K562 (cell line): ENCODE measurements at regions not wholly inside any gene's neighbourhood (a gene's known extent, or its start where the extent isn't known, plus 50 kb on each side); places are given as distances from the start of the nearest gene placed in this dataset.

ENCODE experiments used
- ATAC-seq: fragments of 200-7000 bp; cut with Tn5 transposase; 3 replicates; pipeline ENCODE4 v1.9.1; 2020; ENCODE audit warnings: moderate library complexity
- BruUV-seq: library from RNA; stranded (reverse); fragments of 400-500 nt; replicated peaks from 2 replicates; lab custom pipeline; 2021; lab: Mats Ljungman, UMichigan
- CTCF ChIA-PET: fragments of 300-600 bp; formaldehyde crosslinking; extraction: SDS; loops from one replicate; lab custom pipeline; 2021; ENCODE audit warnings: low intra/inter-chr PET ratio; lab: Yijun Ruan, JAX
- POLR2A ChIA-PET: fragments of 300-600, 350-650 bp; sonication (Branson Sonifier 250); formaldehyde crosslinking; extraction: SDS; loops from one replicate; lab custom pipeline; 2021; ENCODE audit warnings: antibody characterized with exemption, inconsistent platforms; lab: Yijun Ruan, JAX
- DNase-seq, 4 experiments: peaks; one replicate each; pipeline versions ENCODE4 v3.0.0 to v3.0.0-alpha.2; 2011 to 2018; ENCODE audit warnings: low spot score in 3 of 4, mixed read lengths in 3 of 4; ENCODE audit errors: extremely low read depth in 1 of 4
- FAIRE-seq: peaks from 2 replicates; lab custom pipeline; 2011; peaks lifted over from hg19 to GRCh38; lab: Jason Lieb, UNC
- H2AFZ ChIP-seq: 2 replicates; pipeline ENCODE4 v1.6.0; 2011; ENCODE audit warnings: low read depth, low read length, control low read depth, inconsistent platforms
- H3K27ac ChIP-seq: fragments of 200-600 bp; 3 replicates; pipeline ENCODE4 v1.8.0; 2011; ENCODE audit warnings: low read depth, mild to moderate bottlenecking, control low read depth, inconsistent platforms, low read length, moderate library complexity, mixed read lengths; ENCODE audit errors: extremely low read depth
- H3K27me3 ChIP-seq, 2 experiments: fragments of 300-600 bp in 1 of 2; 2 replicates in 1 of 2; 3 replicates in 1 of 2; pipeline versions ENCODE4 v1.6.0 to v1.8.0; 2011; ENCODE audit warnings: inconsistent platforms in 2 of 2, low read length in 2 of 2, mild to moderate bottlenecking in 1 of 2, mixed read lengths in 1 of 2, moderate library complexity in 1 of 2; ENCODE audit not compliant: control insufficient read depth in 2 of 2, insufficient read depth in 2 of 2
- H3K36me3 ChIP-seq: fragments of 300-600 bp; 3 replicates; pipeline ENCODE4 v1.8.0; 2011; ENCODE audit warnings: mild to moderate bottlenecking, low read length, inconsistent platforms; ENCODE audit not compliant: control insufficient read depth, insufficient read depth
- H3K4me1 ChIP-seq, 2 experiments: fragments of 200-600 bp in 1 of 2; replicated peaks in 1 of 2; 2 replicates in 1 of 2; 3 replicates in 1 of 2; pipeline versions ENCODE4 v1.5.1 to v1.8.0; 2011; ENCODE audit warnings: inconsistent platforms in 2 of 2, low read length in 2 of 2, mild to moderate bottlenecking in 1 of 2, mixed read lengths in 1 of 2, moderate library complexity in 1 of 2; ENCODE audit not compliant: control insufficient read depth in 2 of 2, insufficient read depth in 2 of 2
- H3K4me2 ChIP-seq: 2 replicates; pipeline ENCODE4 v1.6.1; 2011; ENCODE audit warnings: low read length, control low read depth, inconsistent platforms, mixed read lengths; ENCODE audit not compliant: insufficient read depth
- H3K4me3 ChIP-seq: fragments of 200-600 bp; sonication (generic), shearing (Covaris generic); 2 replicates; pipeline ENCODE4 v1.5.1; 2016; ENCODE audit warnings: control low read depth, inconsistent platforms
- H3K79me2 ChIP-seq: fragments of 200-600 bp; 3 replicates; pipeline ENCODE4 v1.8.0; 2011; ENCODE audit warnings: low read length, inconsistent platforms; ENCODE audit not compliant: control insufficient read depth, insufficient read depth
- H3K9ac ChIP-seq, 2 experiments: 2 replicates each; pipeline versions ENCODE4 v1.6.0 to v1.6.1; 2011; ENCODE audit warnings: low read depth in 2 of 2, low read length in 2 of 2, control low read depth in 1 of 2, inconsistent platforms in 1 of 2, mild to moderate bottlenecking in 1 of 2, mixed read lengths in 1 of 2; ENCODE audit not compliant: insufficient read depth in 1 of 2
- H3K9me1 ChIP-seq: one replicate; pipeline ENCODE4 v1.6.0; 2011; ENCODE audit warnings: inconsistent platforms, mild to moderate bottlenecking, low read length, moderate library complexity; ENCODE audit not compliant: control insufficient read depth, insufficient read depth
- H3K9me3 ChIP-seq: replicated peaks from 2 replicates; pipeline ENCODE4 v1.5.1; 2011; ENCODE audit warnings: low read depth, low read length, inconsistent platforms; ENCODE audit not compliant: control insufficient read depth, insufficient read depth
- H4K20me1 ChIP-seq: replicated peaks from 2 replicates; pipeline ENCODE4 v1.6.1; 2011; ENCODE audit warnings: low read length, inconsistent platforms, mixed read lengths; ENCODE audit not compliant: control insufficient read depth, insufficient read depth
- ELF4 ChIP-seq: fragments of 450-650 bp; formaldehyde crosslinking; IDR thresholded peaks from 2 replicates; pipeline ENCODE4 v1.4.0; 2022; ENCODE audit warnings: missing genetic modification characterization
- IRF2 ChIP-seq: sonication (generic); formaldehyde crosslinking; IDR thresholded peaks from 2 replicates; pipeline ENCODE4 v1.8.1; 2022; ENCODE audit warnings: mild to moderate bottlenecking, missing genetic modification reagents
- LEF1 ChIP-seq: fragments of 450-650 bp; IDR thresholded peaks from 2 replicates; pipeline ENCODE4 v1.6.1; 2016; ENCODE audit warnings: mild to moderate bottlenecking
- NFRKB ChIP-seq: fragments of 450-650 bp; IDR thresholded peaks from 2 replicates; pipeline ENCODE4 v1.6.1; 2016; ENCODE audit warnings: low read depth
- RBM22 ChIP-seq: fragments of 200-400 bp; formaldehyde crosslinking; IDR thresholded peaks from 2 replicates; pipeline ENCODE4 v1.6.1; 2018; ENCODE audit warnings: low read length, low read depth; ENCODE audit not compliant: poor library complexity, severe bottlenecking
- ZFP36 ChIP-seq: fragments of 150-350 bp; IDR thresholded peaks from 2 replicates; pipeline ENCODE4 v1.6.1; 2018; ENCODE audit warnings: low read length, low read depth; ENCODE audit not compliant: partially characterized antibody
- WGBS: fragments of 100-300 bp; shearing (Covaris generic); methylation state at CpG from one replicate; pipeline ENCODE4 v1.1.6; 2016; ENCODE audit warnings: low coverage, mixed read lengths; ENCODE audit not compliant: insufficient coverage; ENCODE audit errors: missing lambda C conversion rate; 5-methylcytosine and 5-hydroxymethylcytosine counted together
- in situ Hi-C: fragments of 300-500 bp; cut with MboI; formaldehyde crosslinking; loops from 4 replicates; pipeline ENCODE4 v1.15.0; 2018; ENCODE audit warnings: inconsistent platforms, mixed read lengths
- intact Hi-C: fragments of 100-400 bp; cut with micrococcal nuclease; formaldehyde crosslinking; loops from 2 replicates; pipeline ENCODE4 v1.14.2; 2022
- TF ChIP-seq, protein P1 (sequence below): sonication (generic); formaldehyde crosslinking; IDR thresholded peaks from 2 replicates; pipeline ENCODE4 v1.8.1; 2023; ENCODE audit warnings: mild to moderate bottlenecking, missing genetic modification reagents, moderate library complexity
- TF ChIP-seq, protein P2 (sequence below): fragments of 250-450 bp; sonication (Bioruptor Pico); IDR thresholded peaks from 2 replicates; pipeline ENCODE4 v1.5.0; 2021; ENCODE audit warnings: mild to moderate bottlenecking, borderline replicate concordance
- TF ChIP-seq, protein P3 (sequence below): fragments of 200-600 bp; sonication (generic); IDR thresholded peaks from one replicate; pipeline ENCODE4 v1.6.1; 2012; ENCODE audit warnings: mild to moderate bottlenecking, low read depth, low read length, inconsistent platforms

DNA sequence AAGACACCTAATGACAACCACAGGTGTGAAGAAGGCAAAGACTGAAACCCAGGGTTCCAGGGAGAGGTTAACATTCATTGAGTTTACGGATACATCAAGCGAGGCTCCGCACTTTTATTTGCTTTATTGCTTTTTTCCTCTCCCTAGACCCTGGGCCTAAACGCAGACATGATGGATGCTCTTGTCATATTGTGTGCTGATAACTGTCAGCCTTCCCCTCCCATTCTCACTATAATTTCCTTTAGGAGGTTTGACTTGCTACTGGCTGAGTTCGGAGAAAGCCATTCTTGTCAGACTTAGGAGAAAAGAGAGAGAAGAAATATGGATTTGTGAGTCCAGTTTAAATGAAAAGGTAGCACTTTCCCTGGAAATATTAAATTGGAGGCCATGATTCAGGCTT is 471.6 kb downstream of the DNAH5 start:
- no peak overlapping the region for H3K9ac ChIP-seq
- H3K9me1 ChIP-seq: no peaks in the 10 kb centered on the region
- H3K79me2 ChIP-seq: no peaks in the 10 kb centered on the region
- FAIRE-seq (no peak), ATAC-seq (no peak), DNase-seq (no peak)
- no peak overlapping the region for H3K27ac ChIP-seq
- no peak overlapping the region for H2AFZ ChIP-seq
- no peaks in the 10 kb centered on the region for H4K20me1 ChIP-seq
- no TSS peak for BruUV-seq
- H3K4me3 ChIP-seq: no peak overlapping the region
- ChIA-PET CTCF (no interaction called here), POLR2A (no interaction called here)
- no peaks in the 10 kb centered on the region for H3K4me1 ChIP-seq
- intact Hi-C loops (no loop called here), in situ Hi-C loops (no loop called here)
- H3K4me2 ChIP-seq: no peak overlapping the region
- H3K9me3 ChIP-seq: no peaks in the 10 kb centered on the region; the same call in 1 of the 2 replicates
- 0% methylated on average over 5 of the region's 5 CpGs for WGBS
- no peaks in the 10 kb centered on the region for H3K27me3 ChIP-seq
- no peaks in the 10 kb centered on the region for H3K36me3 ChIP-seq
- TF ChIP-seq LEF1 (no peak), ZFP36 (no peak), NFRKB (no peak), IRF2 (no peak), RBM22 (no peak), ELF4 (no peak)
- TF ChIP-seq, protein P1, sequence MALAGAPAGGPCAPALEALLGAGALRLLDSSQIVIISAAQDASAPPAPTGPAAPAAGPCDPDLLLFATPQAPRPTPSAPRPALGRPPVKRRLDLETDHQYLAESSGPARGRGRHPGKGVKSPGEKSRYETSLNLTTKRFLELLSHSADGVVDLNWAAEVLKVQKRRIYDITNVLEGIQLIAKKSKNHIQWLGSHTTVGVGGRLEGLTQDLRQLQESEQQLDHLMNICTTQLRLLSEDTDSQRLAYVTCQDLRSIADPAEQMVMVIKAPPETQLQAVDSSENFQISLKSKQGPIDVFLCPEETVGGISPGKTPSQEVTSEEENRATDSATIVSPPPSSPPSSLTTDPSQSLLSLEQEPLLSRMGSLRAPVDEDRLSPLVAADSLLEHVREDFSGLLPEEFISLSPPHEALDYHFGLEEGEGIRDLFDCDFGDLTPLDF (CRISPR knock-in tag): no peak
- TF ChIP-seq, protein P2, sequence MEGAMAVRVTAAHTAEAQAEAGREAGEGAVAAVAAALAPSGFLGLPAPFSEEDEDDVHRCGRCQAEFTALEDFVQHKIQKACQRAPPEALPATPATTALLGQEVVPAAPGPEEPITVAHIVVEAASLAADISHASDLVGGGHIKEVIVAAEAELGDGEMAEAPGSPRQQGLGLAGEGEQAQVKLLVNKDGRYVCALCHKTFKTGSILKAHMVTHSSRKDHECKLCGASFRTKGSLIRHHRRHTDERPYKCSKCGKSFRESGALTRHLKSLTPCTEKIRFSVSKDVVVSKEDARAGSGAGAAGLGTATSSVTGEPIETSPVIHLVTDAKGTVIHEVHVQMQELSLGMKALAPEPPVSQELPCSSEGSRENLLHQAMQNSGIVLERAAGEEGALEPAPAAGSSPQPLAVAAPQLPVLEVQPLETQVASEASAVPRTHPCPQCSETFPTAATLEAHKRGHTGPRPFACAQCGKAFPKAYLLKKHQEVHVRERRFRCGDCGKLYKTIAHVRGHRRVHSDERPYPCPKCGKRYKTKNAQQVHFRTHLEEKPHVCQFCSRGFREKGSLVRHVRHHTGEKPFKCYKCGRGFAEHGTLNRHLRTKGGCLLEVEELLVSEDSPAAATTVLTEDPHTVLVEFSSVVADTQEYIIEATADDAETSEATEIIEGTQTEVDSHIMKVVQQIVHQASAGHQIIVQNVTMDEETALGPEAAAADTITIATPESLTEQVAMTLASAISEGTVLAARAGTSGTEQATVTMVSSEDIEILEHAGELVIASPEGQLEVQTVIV (CRISPR knock-in tag): no peak
- TF ChIP-seq, protein P3, sequence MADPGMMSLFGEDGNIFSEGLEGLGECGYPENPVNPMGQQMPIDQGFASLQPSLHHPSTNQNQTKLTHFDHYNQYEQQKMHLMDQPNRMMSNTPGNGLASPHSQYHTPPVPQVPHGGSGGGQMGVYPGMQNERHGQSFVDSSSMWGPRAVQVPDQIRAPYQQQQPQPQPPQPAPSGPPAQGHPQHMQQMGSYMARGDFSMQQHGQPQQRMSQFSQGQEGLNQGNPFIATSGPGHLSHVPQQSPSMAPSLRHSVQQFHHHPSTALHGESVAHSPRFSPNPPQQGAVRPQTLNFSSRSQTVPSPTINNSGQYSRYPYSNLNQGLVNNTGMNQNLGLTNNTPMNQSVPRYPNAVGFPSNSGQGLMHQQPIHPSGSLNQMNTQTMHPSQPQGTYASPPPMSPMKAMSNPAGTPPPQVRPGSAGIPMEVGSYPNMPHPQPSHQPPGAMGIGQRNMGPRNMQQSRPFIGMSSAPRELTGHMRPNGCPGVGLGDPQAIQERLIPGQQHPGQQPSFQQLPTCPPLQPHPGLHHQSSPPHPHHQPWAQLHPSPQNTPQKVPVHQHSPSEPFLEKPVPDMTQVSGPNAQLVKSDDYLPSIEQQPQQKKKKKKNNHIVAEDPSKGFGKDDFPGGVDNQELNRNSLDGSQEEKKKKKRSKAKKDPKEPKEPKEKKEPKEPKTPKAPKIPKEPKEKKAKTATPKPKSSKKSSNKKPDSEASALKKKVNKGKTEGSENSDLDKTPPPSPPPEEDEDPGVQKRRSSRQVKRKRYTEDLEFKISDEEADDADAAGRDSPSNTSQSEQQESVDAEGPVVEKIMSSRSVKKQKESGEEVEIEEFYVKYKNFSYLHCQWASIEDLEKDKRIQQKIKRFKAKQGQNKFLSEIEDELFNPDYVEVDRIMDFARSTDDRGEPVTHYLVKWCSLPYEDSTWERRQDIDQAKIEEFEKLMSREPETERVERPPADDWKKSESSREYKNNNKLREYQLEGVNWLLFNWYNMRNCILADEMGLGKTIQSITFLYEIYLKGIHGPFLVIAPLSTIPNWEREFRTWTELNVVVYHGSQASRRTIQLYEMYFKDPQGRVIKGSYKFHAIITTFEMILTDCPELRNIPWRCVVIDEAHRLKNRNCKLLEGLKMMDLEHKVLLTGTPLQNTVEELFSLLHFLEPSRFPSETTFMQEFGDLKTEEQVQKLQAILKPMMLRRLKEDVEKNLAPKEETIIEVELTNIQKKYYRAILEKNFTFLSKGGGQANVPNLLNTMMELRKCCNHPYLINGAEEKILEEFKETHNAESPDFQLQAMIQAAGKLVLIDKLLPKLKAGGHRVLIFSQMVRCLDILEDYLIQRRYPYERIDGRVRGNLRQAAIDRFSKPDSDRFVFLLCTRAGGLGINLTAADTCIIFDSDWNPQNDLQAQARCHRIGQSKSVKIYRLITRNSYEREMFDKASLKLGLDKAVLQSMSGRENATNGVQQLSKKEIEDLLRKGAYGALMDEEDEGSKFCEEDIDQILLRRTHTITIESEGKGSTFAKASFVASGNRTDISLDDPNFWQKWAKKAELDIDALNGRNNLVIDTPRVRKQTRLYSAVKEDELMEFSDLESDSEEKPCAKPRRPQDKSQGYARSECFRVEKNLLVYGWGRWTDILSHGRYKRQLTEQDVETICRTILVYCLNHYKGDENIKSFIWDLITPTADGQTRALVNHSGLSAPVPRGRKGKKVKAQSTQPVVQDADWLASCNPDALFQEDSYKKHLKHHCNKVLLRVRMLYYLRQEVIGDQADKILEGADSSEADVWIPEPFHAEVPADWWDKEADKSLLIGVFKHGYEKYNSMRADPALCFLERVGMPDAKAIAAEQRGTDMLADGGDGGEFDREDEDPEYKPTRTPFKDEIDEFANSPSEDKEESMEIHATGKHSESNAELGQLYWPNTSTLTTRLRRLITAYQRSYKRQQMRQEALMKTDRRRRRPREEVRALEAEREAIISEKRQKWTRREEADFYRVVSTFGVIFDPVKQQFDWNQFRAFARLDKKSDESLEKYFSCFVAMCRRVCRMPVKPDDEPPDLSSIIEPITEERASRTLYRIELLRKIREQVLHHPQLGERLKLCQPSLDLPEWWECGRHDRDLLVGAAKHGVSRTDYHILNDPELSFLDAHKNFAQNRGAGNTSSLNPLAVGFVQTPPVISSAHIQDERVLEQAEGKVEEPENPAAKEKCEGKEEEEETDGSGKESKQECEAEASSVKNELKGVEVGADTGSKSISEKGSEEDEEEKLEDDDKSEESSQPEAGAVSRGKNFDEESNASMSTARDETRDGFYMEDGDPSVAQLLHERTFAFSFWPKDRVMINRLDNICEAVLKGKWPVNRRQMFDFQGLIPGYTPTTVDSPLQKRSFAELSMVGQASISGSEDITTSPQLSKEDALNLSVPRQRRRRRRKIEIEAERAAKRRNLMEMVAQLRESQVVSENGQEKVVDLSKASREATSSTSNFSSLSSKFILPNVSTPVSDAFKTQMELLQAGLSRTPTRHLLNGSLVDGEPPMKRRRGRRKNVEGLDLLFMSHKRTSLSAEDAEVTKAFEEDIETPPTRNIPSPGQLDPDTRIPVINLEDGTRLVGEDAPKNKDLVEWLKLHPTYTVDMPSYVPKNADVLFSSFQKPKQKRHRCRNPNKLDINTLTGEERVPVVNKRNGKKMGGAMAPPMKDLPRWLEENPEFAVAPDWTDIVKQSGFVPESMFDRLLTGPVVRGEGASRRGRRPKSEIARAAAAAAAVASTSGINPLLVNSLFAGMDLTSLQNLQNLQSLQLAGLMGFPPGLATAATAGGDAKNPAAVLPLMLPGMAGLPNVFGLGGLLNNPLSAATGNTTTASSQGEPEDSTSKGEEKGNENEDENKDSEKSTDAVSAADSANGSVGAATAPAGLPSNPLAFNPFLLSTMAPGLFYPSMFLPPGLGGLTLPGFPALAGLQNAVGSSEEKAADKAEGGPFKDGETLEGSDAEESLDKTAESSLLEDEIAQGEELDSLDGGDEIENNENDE: no peak
